GM21423 (cell line): ENCODE measurements at regions not wholly inside any gene's neighbourhood (a gene's known extent, or its start where the extent isn't known, plus 50 kb on each side); places are given as distances from the start of the nearest gene placed in this dataset.
"Not testable (repeated sequence)": the region's sequence is repeated elsewhere in the genome, so short reads cannot be mapped to it uniquely, and the experiment has no call there.

Experiments used
- ATAC-seq: cut with Tn5 transposase; IDR thresholded peaks from one replicate; pipeline ENCODE4 v1.9.1; 2021; ENCODE audit warnings: mild to moderate bottlenecking, moderate library complexity; ENCODE audit not compliant: unreplicated experiment

DNA sequence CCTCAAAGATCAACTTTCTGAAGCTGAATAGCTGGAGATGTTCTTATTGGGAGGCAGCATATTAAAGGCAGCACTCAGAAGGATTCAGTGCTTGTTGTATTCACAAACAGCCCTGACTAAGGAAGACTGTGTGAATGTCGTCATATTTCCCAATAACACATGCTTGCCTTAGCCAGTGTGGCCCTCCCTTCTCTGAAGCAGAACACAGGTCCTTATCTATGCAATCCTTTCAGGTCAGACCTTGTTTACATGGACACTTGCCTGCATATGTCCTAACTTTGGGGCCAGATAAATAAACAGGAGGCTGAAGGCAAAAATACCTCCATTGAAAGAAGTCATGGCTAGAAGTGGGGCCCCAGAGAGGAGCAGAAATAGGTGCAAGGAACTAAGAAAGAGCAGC is 97.2 kb downstream of the SLC4A3 start:
- ATAC-seq = no peak

GRCh38 chr2:219726916-219727315 is 99.5 kb downstream of the SLC4A3 start:
- no peak for ATAC-seq

DNA sequence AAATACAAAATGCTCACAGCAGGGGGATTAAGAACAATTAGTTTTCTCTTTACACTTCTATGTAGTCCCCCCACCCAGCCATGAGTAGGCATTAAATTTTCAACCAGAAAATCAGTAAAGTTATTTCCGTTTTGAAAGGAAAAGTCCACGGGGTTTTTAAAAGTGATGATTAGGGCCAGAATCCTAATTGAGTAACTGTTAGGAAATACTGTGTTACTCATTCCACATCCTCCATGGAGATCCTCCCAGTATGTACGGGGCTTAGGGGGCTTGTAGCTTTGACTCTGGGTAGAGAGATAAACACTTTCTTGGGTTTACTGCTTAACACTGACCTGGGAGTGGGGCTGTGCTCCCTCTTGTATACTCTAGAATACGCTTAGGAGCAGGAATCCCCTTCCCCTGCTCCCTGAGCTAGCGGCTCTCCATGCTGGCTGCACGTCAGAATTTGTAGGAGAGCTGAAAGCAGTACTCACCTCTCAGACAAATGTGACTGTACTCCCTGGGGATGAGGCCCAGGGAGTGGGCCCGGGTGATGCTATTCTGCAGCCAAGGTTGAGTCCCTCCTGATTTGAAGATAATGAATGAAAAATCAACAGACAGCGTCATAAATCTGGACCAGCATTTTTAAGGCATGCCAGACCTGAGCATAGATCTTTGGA is 100.5 kb downstream of the SLC4A3 start:
- no peak for ATAC-seq

GRCh38 chr2:219728991-219729487 is 101.6 kb downstream of the SLC4A3 start:
- no peak for ATAC-seq

DNA sequence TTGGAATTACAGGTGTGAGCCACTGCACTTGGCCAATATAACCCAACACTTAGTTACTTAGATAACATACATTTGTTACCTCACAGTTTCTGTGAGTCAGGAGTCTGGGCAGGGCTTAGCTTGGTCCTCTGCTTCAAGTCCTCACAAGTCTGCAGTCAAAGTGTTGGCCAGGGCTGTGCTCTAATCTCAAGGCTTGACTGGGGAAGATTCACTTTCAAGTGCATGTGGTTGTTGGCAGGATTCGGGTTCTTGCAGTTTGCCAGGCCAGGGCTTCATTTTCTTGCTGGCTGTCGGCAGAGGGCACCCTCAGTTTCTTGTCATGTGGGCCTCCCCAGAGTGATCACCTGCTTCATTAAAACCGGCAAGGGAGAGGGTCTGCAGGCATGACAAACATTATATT is 103.7 kb downstream of the SLC4A3 start:
- no peak for ATAC-seq

GRCh38 chr2:219733106-219733505 is 105.7 kb downstream of the SLC4A3 start:
- no peak for ATAC-seq

DNA sequence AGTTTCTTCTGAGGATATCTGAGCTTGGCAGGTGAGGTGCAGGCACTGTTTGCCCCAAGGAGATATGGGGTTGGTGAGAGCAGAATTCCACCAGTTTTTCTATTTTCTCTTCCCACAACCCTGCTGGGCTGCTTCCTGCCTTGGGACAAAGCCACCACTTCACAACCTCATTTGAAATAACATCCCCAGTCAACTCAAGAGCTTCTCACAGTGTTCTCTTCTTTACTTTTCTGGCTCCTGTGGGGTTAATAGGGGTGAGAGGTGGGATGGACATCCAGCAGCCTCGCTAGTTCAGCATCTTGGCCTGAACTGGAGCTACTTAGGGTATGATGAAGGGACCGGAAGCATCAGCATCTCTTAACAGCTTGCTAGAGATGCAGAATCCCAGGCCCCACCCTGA is 106.3 kb downstream of the SLC4A3 start:
- ATAC-seq = no peak

- no peak for ATAC-seq
These were observed 108.8 kb downstream of the SLC4A3 start for GRCh38 chr2:219736209-219736608.

DNA sequence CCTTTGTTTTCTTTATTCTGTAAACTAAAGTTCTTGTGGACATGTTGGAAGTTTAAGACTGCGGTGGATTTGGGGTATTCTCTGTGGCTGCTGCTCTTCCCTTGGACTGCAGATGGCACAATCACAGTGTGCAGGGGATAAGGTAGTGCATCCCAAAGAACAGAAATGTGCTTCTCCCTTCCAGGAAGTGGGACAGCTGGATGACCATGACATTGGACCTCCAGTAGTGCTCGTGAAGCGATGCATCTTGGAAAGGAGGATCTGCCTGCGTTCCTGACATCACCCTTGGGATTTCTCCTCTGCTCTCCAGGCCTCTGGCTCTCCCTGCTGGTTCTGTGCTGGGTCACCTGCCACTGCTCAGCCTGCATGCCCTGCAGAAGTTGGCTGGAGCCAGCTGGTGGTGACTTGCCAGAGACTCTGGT is 109.9 kb downstream of the SLC4A3 start:
- no peak for ATAC-seq

GRCh38 chr2:219739066-219739465 is 111.6 kb downstream of the SLC4A3 start:
- no peak for ATAC-seq

DNA sequence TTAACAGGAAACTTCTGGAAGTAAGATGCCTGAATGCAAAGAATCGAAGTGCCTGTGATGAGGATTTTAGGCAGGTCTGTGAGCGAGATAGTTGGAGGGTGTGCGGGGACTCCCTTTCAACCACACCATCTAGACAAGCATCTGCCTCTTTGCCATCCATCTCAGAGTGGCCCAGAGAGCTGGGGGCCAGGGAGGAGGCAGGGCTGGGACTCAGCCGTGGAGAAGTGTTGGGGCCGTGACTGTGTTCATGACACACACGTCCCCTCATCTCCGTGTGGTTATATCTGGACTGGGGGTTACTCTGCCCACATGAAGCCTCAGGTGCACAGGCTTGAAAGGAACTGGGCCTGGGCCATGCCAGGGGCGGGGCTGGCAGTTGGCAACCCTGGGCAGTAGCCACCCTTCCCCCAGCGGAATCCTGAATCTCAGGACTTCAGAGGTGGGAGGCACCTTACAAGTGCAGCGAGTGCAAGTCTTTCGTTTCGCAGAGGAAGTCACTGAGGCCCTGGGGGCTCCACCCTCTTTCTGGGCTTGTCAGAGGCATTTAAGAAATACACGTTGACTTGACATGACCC is 112.5 kb downstream of the SLC4A3 start:
- no peak for ATAC-seq

DNA sequence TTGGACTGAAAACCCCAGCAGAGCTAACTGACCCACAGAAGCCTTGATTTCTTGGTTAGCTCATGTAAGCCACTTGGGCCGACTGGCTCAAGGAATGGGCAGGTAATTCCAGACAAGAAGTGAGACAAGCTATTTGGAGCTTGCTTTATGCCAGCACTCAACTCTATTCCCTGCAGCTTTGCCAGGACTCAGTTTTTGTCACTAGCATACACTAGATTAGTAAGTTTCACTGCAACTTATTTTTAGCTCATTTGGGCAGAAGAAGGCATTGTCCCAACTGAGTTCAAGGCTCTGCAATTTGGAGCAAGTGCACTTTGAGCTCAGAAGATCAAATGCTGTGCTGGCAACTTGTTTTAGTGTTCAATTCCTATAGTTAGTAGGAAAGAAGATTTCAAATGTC is 116.1 kb downstream of the SLC4A3 start:
- ATAC-seq = no peak

GRCh38 chr2:219744066-219744465 is 116.6 kb downstream of the SLC4A3 start:
- ATAC-seq = no peak

GRCh38 chr2:219744600-219744999 is 117.2 kb downstream of the SLC4A3 start:
- ATAC-seq = no peak

DNA sequence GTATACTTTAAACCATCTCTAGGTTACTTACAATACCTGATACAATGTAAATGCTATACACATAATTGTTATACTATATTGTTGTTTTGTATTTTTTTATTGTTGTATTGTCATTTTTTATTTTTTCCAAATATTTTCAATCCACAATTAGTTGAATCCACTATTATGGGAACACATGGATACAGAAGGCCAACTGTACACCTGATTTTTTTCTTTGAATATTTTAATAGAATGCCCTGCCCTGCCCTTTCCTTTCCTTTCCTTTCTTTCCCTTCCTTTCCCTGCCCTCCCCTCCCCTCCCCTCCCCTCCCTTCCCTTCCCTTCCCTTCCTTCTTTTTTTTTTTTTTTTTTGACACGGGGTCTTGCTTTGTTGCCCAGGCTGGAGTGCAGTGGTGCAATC is 120.2 kb downstream of the SLC4A3 start:
- ATAC-seq = no peak

DNA sequence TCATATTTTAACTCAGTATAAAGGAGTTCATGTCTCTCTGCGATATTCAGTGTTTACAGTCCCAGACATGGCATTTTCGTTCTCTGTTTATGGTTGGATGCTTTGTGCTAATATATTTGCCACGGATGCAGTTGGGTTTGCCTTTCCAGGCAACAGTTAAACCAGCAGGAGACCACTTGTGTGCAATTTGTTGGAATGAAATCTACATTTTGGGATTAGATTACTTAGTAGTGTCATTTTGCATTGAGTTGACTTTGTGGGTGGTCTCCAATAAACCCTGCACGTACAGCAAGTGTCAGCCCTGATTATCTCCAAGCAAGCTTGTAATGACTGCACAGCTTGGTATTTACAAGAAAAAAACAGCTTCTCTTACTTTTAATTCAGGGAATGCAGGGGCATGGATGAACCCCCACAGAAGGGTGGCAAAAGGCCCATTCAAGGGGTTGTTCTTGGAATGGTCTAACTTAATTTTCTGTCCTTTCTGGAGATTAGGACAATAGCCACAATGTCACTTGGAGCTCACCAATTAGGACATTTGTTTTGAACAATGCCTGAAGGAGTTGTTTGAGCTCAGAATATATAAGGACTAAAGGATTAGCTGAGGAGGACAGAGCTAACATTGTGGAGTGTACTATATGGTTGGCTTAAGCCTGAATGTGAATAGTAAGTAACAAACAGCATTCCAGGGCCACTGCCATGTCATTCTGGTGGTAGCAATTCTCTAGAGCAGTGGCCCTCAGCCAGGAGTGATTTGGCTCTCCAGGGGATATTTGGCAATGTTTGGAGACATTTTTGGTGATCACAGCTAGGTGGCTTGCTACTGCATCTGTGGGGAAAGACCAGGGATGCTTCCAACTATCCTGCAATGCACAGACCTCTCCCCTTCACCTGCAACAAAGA is 121.5 kb downstream of the SLC4A3 start:
- ATAC-seq = no peak

DNA sequence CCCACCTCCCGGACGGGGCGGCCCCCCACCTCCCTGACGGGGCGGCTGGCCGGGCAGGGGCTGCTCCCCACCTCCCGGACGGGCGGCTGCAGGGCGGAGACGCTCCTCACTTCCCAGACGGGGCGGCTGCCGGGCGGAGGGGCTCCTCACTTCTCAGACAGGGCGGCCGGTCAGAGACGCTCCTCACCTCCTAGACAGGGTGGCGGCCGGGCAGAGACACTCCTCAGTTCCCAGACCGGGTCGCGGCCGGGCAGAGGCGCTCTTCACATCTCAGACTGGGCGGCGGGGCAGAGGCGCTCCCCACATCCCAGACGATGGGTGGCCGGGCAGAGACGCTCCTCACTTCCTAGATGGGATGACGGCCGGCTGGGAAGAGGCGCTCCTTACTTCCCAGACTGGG is 123.7 kb downstream of the SLC4A3 start:
- not testable (repeated sequence) for ATAC-seq

GRCh38 chr2:219752726-219753125 is 125.3 kb downstream of the SLC4A3 start:
- ATAC-seq = no peak

DNA sequence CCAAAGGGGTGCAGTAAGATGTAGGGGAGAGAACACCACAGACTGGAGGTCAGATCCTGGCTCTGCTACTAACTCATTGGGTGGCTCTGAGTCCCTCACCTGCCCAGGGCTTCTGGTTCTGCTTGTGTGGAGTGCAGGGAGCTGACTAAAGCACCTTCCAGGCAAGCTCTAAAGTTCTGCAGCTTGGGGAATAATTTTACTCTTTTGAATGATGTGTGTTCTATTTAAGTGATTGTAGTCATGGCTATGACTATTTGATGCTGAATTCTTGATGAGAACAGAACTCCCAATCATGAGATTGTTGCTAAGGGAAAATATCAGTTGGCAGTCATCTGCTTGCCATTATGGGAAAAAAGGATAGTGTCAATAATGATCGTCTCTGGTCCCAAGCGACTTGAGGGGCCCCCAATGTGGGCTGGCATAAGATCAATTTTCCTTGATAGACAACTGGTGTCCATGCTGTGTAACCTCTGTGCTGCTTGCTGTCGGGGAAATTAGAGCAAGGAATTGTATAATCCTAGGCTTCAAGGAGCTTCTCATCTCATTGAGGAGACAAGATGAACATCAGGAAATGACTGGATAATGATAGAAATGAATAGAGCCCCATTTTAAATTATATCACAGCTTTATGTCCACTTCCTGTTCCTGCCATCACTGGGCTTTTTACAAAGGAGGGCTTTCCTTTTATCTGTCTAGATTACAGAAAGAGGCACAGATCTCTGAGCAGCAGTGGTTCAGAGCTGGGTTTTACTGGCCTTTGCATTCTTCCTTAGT is 131.7 kb downstream of the SLC4A3 start:
- no peak for ATAC-seq

DNA sequence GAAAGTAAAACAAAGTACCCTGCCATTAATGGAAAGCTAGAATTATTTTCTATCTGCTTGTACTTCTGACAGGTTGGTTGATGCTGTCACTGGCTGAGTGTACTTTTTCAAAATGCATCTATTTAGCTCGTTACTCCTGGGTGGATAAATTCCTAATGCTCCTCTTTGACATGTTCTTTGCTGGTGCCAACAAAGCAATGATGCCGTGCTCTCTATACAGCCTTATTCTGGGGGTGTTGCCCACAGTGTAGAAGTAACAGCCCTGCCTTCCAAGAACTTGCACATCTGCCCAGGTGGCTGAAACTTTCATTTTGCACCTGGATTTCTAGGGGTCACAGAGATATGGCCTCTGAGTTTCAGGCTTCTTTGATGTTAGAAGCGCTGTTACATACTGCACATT is 132.4 kb downstream of the SLC4A3 start:
- no peak for ATAC-seq
